22Rv1 (cell line): ENCODE measurements at regions not wholly inside any gene's neighbourhood (a gene's known extent, or its start where the extent isn't known, plus 50 kb on each side); places are given as distances from the start of the nearest gene placed in this dataset.

ENCODE experiments used
- H3K27ac ChIP-seq: fragments of 450-650 bp; 2 replicates; pipeline ENCODE4 v1.5.1; 2017
- CTCF ChIP-seq: fragments of 450-650 bp; IDR thresholded peaks from 2 replicates; pipeline ENCODE4 v1.5.1; 2017; ENCODE audit warnings: mild to moderate bottlenecking
- ZFX ChIP-seq: fragments of 450-650 bp; IDR thresholded peaks from 2 replicates; pipeline ENCODE4 v1.6.1; 2017; ENCODE audit warnings: antibody characterized with exemption, borderline replicate concordance

- TF ChIP-seq ZFX (no peak), CTCF (no peak)
- no peak overlapping the region for H3K27ac ChIP-seq
Measured at GRCh38 chrX:20884565-20884964, 489.7 kb upstream of the CNKSR2 start.

GRCh38 chrX:20863649-20864048 lies 510.6 kb upstream of the CNKSR2 start:
- TF ChIP-seq ZFX (no peak), CTCF (no peak)
- no peak overlapping the region for H3K27ac ChIP-seq

- TF ChIP-seq CTCF (no peak), ZFX (no peak)
Measured at GRCh38 chrX:20861113-20861512, 513.1 kb upstream of the CNKSR2 start.

GRCh38 chrX:20857746-20858145 lies 516.5 kb upstream of the CNKSR2 start:
- TF ChIP-seq CTCF, result no peak
- TF ChIP-seq ZFX, result no peak
- H3K27ac ChIP-seq, result no peak overlapping the region

More at GRCh38 chrX:20861113-20861512, 513.1 kb upstream of the CNKSR2 start:
- H3K27ac ChIP-seq, result no peak overlapping the region

GRCh38 chrX:20838477-20838876 lies 535.7 kb upstream of the CNKSR2 start:
- no peak overlapping the region for H3K27ac ChIP-seq
- TF ChIP-seq ZFX, result no peak
- no peak for TF ChIP-seq CTCF

GRCh38 chrX:20829665-20830491 lies 544.3 kb upstream of the CNKSR2 start:
- no peak for TF ChIP-seq CTCF
- no peak for TF ChIP-seq ZFX
- no peak overlapping the region for H3K27ac ChIP-seq

GRCh38 chrX:20825984-20826383 lies 548.2 kb upstream of the CNKSR2 start:
- H3K27ac ChIP-seq, result no peak overlapping the region
- TF ChIP-seq CTCF (no peak), ZFX (no peak)
